ENCODE measurements at regions not wholly inside any gene's neighbourhood (a gene's known extent, or its start where the extent isn't known, plus 50 kb on each side); places are given as distances from the start of the nearest gene placed in this dataset.

DNA sequence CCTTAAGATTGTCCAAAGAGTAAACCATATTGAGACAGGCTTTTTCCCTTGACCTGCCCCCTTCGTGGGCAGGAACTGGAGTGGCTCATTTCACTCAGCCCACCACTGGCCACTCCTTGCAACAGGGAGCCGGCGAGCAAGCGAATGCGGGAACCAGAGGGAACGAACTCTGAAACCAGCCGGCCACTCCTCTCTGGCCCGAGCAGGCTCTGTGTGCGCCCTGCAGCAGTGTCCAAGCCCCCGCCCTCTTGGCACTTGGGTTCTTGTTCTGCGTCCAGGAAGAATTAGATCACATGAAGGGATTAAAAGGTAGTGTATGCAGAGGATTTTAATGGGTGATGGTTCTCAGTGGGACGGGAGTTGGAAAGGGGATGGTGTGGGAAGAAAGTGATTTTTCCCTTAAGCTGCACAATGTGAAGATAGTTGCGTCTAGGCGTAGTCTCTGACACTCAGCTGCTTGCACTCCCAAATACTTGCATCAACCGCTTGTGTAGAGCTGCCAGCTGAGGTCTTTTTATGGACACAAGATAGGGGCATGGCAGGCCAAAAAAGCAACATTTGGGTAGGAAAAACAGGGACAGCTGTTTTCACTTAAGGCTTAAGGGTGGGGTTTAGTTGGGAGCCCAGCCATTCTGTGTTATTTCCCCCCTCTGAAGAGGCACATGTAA is 1209.7 kb upstream of the PCDH20 start:
- Histone ChIP-seq H3K4me3 (no peak overlapping the region), H3K36me3 (no peaks in the 10 kb centered on the region), H3K9me3 (no peaks in the 10 kb centered on the region), H3K27ac (no peak overlapping the region), H3K27me3 (no peaks in the 10 kb centered on the region), H3K4me1 (no peaks in the 10 kb centered on the region), H3K9ac (ENCODE audit: low read depth in 2 of 2, low read length in 2 of 2) (no peak overlapping the region)
- TF ChIP-seq CTCF (IDR thresholded peaks at IDR 0.05), result no peak
- intact Hi-C loops (cut with DNase I), result no loop called here
- DNase-seq, result no peak

GRCh38 chr13:62613819-62614218 is 1198.2 kb upstream of the PCDH20 start:
- no peaks in the 10 kb centered on the region for H3K4me1 ChIP-seq
- no peaks in the 10 kb centered on the region for H3K36me3 ChIP-seq
- no peak overlapping the region for H3K27ac ChIP-seq
- no peak for TF ChIP-seq CTCF (IDR thresholded peaks at IDR 0.05)
- H3K9me3 ChIP-seq, result no peaks in the 10 kb centered on the region
- intact Hi-C loops (cut with DNase I), result no loop called here
- H3K4me3 ChIP-seq, result no peak overlapping the region
- H3K9ac ChIP-seq (ENCODE audit: low read depth in 2 of 2, low read length in 2 of 2), result no peak overlapping the region
- no peaks in the 10 kb centered on the region for H3K27me3 ChIP-seq
- no peak for DNase-seq

GRCh38 chr13:62611343-62611742 is 1195.7 kb upstream of the PCDH20 start:
- no peaks in the 10 kb centered on the region for H3K4me1 ChIP-seq
- no peaks in the 10 kb centered on the region for H3K36me3 ChIP-seq
- no peaks in the 10 kb centered on the region for H3K9me3 ChIP-seq
- H3K27me3 ChIP-seq, result no peaks in the 10 kb centered on the region
- intact Hi-C loops (cut with DNase I), result no loop called here
- no peak for DNase-seq
- no peak overlapping the region for H3K9ac ChIP-seq (ENCODE audit: low read depth in 2 of 2, low read length in 2 of 2)
- TF ChIP-seq CTCF (IDR thresholded peaks at IDR 0.05), result no peak
- no peak overlapping the region for H3K27ac ChIP-seq
- no peak overlapping the region for H3K4me3 ChIP-seq

- intact Hi-C loops (cut with DNase I), result no loop called here
- H3K36me3 ChIP-seq, result no peaks in the 10 kb centered on the region
- no peaks in the 10 kb centered on the region for H3K9me3 ChIP-seq
- no peak for DNase-seq
- no peak overlapping the region for H3K27ac ChIP-seq
- H3K27me3 ChIP-seq, result no peaks in the 10 kb centered on the region
- TF ChIP-seq CTCF (IDR thresholded peaks at IDR 0.05), result no peak
- H3K9ac ChIP-seq (ENCODE audit: low read depth in 2 of 2, low read length in 2 of 2), result no peak overlapping the region
- no peak overlapping the region for H3K4me3 ChIP-seq
- H3K4me1 ChIP-seq, result no peaks in the 10 kb centered on the region
Observed at GRCh38 chr13:62598708-62599107, 1183.1 kb upstream of the PCDH20 start.

DNA sequence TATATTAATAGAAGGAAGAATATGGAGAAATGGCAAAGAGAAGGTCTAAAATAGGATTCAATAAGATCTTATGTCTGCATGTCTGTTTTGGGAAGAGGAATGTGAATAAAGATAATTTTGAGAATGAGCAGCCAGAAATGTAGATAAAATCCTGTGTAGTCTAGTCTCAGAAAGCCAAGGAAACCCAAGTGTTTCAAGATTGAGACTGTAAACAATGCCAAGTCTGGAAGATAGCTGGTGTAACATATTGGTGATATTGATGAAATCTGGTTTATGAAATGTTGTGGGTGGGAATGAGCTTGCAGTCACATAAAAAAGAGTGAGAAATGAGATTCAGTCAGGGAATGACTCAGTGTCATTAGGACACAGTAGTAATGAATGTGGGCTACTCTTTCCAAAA is 1180.3 kb upstream of the PCDH20 start:
- no peak overlapping the region for H3K4me3 ChIP-seq
- H3K27ac ChIP-seq, result no peak overlapping the region
- intact Hi-C loops (cut with DNase I), result no loop called here
- H3K9me3 ChIP-seq, result no peaks in the 10 kb centered on the region
- no peaks in the 10 kb centered on the region for H3K27me3 ChIP-seq
- H3K9ac ChIP-seq (ENCODE audit: low read depth in 2 of 2, low read length in 2 of 2), result no peak overlapping the region
- no peak for TF ChIP-seq CTCF (IDR thresholded peaks at IDR 0.05)
- H3K4me1 ChIP-seq, result no peaks in the 10 kb centered on the region
- H3K36me3 ChIP-seq, result no peaks in the 10 kb centered on the region
- no peak for DNase-seq

Measured in colonic mucosa (tissue), 4 donors.